ENCODE measurements at regions not wholly inside any gene's neighbourhood (a gene's known extent, or its start where the extent isn't known, plus 50 kb on each side); places are given as distances from the start of the nearest gene placed in this dataset.
"Not testable (repeated sequence)": the region's sequence is repeated elsewhere in the genome, so short reads cannot be mapped to it uniquely, and the experiment has no call there.

GRCh38 chr1:228546541-228547463, 59.6 kb downstream of the RNF187 start:
- DNase-seq (ENCODE audit: low read depth) = no peak

GRCh38 chr1:228547464-228547792, 60.2 kb downstream of the RNF187 start:
- no peak for DNase-seq (ENCODE audit: low read depth)

GRCh38 chr1:228548788-228549187, 61.6 kb downstream of the RNF187 start:
- no peak for DNase-seq (ENCODE audit: low read depth)

GRCh38 chr1:228552596-228553176, 65.5 kb downstream of the RNF187 start:
- no peak for DNase-seq (ENCODE audit: low read depth)

- no peak for DNase-seq (ENCODE audit: low read depth)
These were observed 66.9 kb downstream of the RNF187 start for GRCh38 chr1:228554107-228554506.

- peak; percentile 6 for DNase-seq (ENCODE audit: low read depth)
These were observed 68.2 kb downstream of the RNF187 start for GRCh38 chr1:228555074-228555994.

GRCh38 chr1:228556634-228557430, 69.7 kb downstream of the RNF187 start:
- DNase-seq (ENCODE audit: low read depth) = not testable (repeated sequence)
